Posterior vena cava (tissue), 2 donors: ENCODE measurements at regions not wholly inside any gene's neighbourhood (a gene's known extent, or its start where the extent isn't known, plus 50 kb on each side); places are given as distances from the start of the nearest gene placed in this dataset.

Experiments used
- DNase-seq: peaks from one replicate; pipeline ENCODE4 v3.0.0-alpha.2; 2020; ENCODE audit warnings: low spot score
- intact Hi-C, 2 donors: fragments of 100-400 bp; cut with DNase I; formaldehyde crosslinking; loops; one replicate each; pipeline versions ENCODE4 v1.14.1 to v1.14.2; 2022 to 2023
- donor health status: DM: yes; HTN: yes; CAD: no.
- donor health status: DM: yes; HTN: yes; CAD: no.

- no peak for DNase-seq
Observed at GRCh38 chr6:164547076-164547475, 762.3 kb downstream of the C6orf118 start.

GRCh38 chr6:164546263-164546662 lies 763.1 kb downstream of the C6orf118 start:
- intact Hi-C loops = no loop called here
- no peak for DNase-seq

More at GRCh38 chr6:164547076-164547475, 762.3 kb downstream of the C6orf118 start:
- intact Hi-C loops = no loop called here

- no peak for DNase-seq
- intact Hi-C loops = no loop called here
Observed at GRCh38 chr6:164534070-164534766, 775.2 kb downstream of the C6orf118 start.

GRCh38 chr6:164533045-164533362 lies 776.4 kb downstream of the C6orf118 start:
- intact Hi-C loops = no loop called here
- no peak for DNase-seq

- DNase-seq = no peak
Observed at GRCh38 chr6:164532198-164533044, 777.0 kb downstream of the C6orf118 start.

GRCh38 chr6:164531736-164532135 lies 777.7 kb downstream of the C6orf118 start:
- intact Hi-C loops = no loop called here

More at GRCh38 chr6:164532198-164533044, 777.0 kb downstream of the C6orf118 start:
- intact Hi-C loops = no loop called here

GRCh38 chr6:164528539-164528938 lies 780.9 kb downstream of the C6orf118 start:
- intact Hi-C loops = no loop called here
- DNase-seq = no peak

More at GRCh38 chr6:164531736-164532135, 777.7 kb downstream of the C6orf118 start:
- DNase-seq = no peak

- DNase-seq = no peak
- intact Hi-C loops = no loop called here
Observed at GRCh38 chr6:164523087-164523654, 786.2 kb downstream of the C6orf118 start.

GRCh38 chr6:164520916-164521315 lies 788.5 kb downstream of the C6orf118 start:
- intact Hi-C loops = no loop called here
- no peak for DNase-seq

- no peak for DNase-seq
- intact Hi-C loops = loop anchor here in 1 of 2 donors (5.0 kb wide), 1 partner anchor 710 kb away; no protein-coding TSS in a partner anchor
Observed at GRCh38 chr6:164507206-164507940, 802.0 kb downstream of the C6orf118 start.

GRCh38 chr6:164505425-164505824 lies 804.0 kb downstream of the C6orf118 start:
- DNase-seq = no peak
- intact Hi-C loops = loop anchor here in 1 of 2 donors (5.0 kb wide), 1 partner anchor 712 kb away; no protein-coding TSS in a partner anchor

- DNase-seq = no peak
- intact Hi-C loops = no loop called here
Observed at GRCh38 chr6:164502833-164503232, 806.6 kb downstream of the C6orf118 start.

- DNase-seq = no peak
- intact Hi-C loops = loop anchor here in 1 of 2 donors (2.0 kb wide), 1 partner anchor 75 kb away; no protein-coding TSS in a partner anchor
Observed at GRCh38 chr6:164495882-164496495, 813.4 kb downstream of the C6orf118 start.

GRCh38 chr6:164478426-164478825 lies 831.0 kb downstream of the C6orf118 start:
- intact Hi-C loops = no loop called here
- no peak for DNase-seq

- DNase-seq = no peak
- intact Hi-C loops = no loop called here
Observed at GRCh38 chr6:164477790-164478189, 831.6 kb downstream of the C6orf118 start.

- DNase-seq = no peak
- intact Hi-C loops = no loop called here
Observed at GRCh38 chr6:164477101-164477500, 832.3 kb downstream of the C6orf118 start.

GRCh38 chr6:164469276-164469949 lies 840.0 kb downstream of the C6orf118 start:
- intact Hi-C loops = no loop called here
- DNase-seq = no peak

GRCh38 chr6:164455835-164456234 lies 853.6 kb downstream of the C6orf118 start:
- intact Hi-C loops = no loop called here
- no peak for DNase-seq
